Mesenchymal stem cell (in vitro differentiated cells and primary cell): ENCODE measurements at regions not wholly inside any gene's neighbourhood (a gene's known extent, or its start where the extent isn't known, plus 50 kb on each side); places are given as distances from the start of the nearest gene placed in this dataset.

ENCODE experiments used
- DNase-seq: peaks from one replicate; pipeline ENCODE4 v3.0.0-alpha.2; 2013
- H2AFZ ChIP-seq: one replicate; pipeline ENCODE4 v1.6.1; 2013; ENCODE audit warnings: low read depth, mild to moderate bottlenecking, control low read depth, inconsistent platforms, low read length, moderate library complexity
- H2AK5ac ChIP-seq: 2 replicates; pipeline ENCODE4 v1.6.1; 2013; ENCODE audit warnings: low read length, moderate library complexity, mild to moderate bottlenecking, inconsistent platforms; ENCODE audit not compliant: severe bottlenecking
- H2BK120ac ChIP-seq: one replicate; pipeline ENCODE4 v1.6.1; 2013; ENCODE audit warnings: low read depth, mild to moderate bottlenecking, inconsistent platforms, low read length, moderate library complexity
- H2BK12ac ChIP-seq, 2 experiments: one replicate each; pipeline ENCODE4 v1.6.1; 2013; ENCODE audit warnings: inconsistent platforms in 2 of 2, low read length in 2 of 2, mild to moderate bottlenecking in 2 of 2, moderate library complexity in 2 of 2, control low read depth in 1 of 2
- H2BK15ac ChIP-seq: one replicate; pipeline ENCODE4 v1.6.1; 2013; ENCODE audit warnings: mild to moderate bottlenecking, low read depth, inconsistent platforms; ENCODE audit not compliant: poor library complexity, severe bottlenecking
- H2BK5ac ChIP-seq: 2 replicates; pipeline ENCODE4 v1.6.1; 2013; ENCODE audit warnings: low read depth, mild to moderate bottlenecking, low read length, control low read depth, inconsistent platforms; ENCODE audit not compliant: poor library complexity, severe bottlenecking
- H3K14ac ChIP-seq, 2 experiments: one replicate each; pipeline ENCODE4 v1.6.1; 2013; ENCODE audit warnings: inconsistent platforms in 2 of 2, low read length in 2 of 2, control low read depth in 1 of 2, mild to moderate bottlenecking in 1 of 2, moderate library complexity in 1 of 2
- H3K18ac ChIP-seq, 2 experiments: one replicate each; pipeline ENCODE4 v1.6.1; 2013; ENCODE audit warnings: inconsistent platforms in 2 of 2, low read length in 2 of 2, control low read depth in 1 of 2, low read depth in 1 of 2, mild to moderate bottlenecking in 1 of 2
- H3K23ac ChIP-seq, 2 experiments: one replicate each; pipeline ENCODE4 v1.6.1; 2013; ENCODE audit warnings: inconsistent platforms in 2 of 2, low read length in 2 of 2, mild to moderate bottlenecking in 2 of 2, moderate library complexity in 2 of 2, control low read depth in 1 of 2
- H3K27ac ChIP-seq: 2 replicates; pipeline ENCODE4 v1.5.1; 2013; ENCODE audit warnings: mild to moderate bottlenecking, moderate library complexity, low read length, control low read depth, inconsistent platforms; ENCODE audit not compliant: poor library complexity, severe bottlenecking
- H3K27me3 ChIP-seq, 2 experiments: 2 replicates each; pipeline versions ENCODE4 v1.6.1 to v1.7.0; 2013; ENCODE audit warnings: low read length in 2 of 2, mild to moderate bottlenecking in 2 of 2, moderate library complexity in 2 of 2, control low read depth in 1 of 2, inconsistent platforms in 1 of 2; ENCODE audit not compliant: control insufficient read depth in 1 of 2, insufficient read depth in 1 of 2
- H3K36me3 ChIP-seq, 2 experiments: 2 replicates each; pipeline versions ENCODE4 v1.6.1 to v1.7.0; 2013; ENCODE audit warnings: low read length in 2 of 2, control low read depth in 1 of 2, inconsistent platforms in 1 of 2, low read depth in 1 of 2, mild to moderate bottlenecking in 1 of 2; ENCODE audit not compliant: insufficient read depth in 2 of 2, control insufficient read depth in 1 of 2
- H3K4ac ChIP-seq, 2 experiments: one replicate each; pipeline ENCODE4 v1.6.1; 2013; ENCODE audit warnings: inconsistent platforms in 2 of 2, low read length in 2 of 2, mild to moderate bottlenecking in 2 of 2, moderate library complexity in 2 of 2, control low read depth in 1 of 2, low read depth in 1 of 2
- H3K4me1 ChIP-seq: 2 replicates; pipeline ENCODE4 v1.6.1; 2013; ENCODE audit warnings: low read depth, low read length, control low read depth; ENCODE audit not compliant: control insufficient read depth, insufficient read depth
- H3K4me2 ChIP-seq: 2 replicates; pipeline ENCODE4 v1.6.1; 2013; ENCODE audit warnings: low read length, mild to moderate bottlenecking, inconsistent platforms; ENCODE audit not compliant: poor library complexity, severe bottlenecking
- H3K4me3 ChIP-seq, 2 experiments: 2 replicates each; pipeline versions ENCODE4 v1.5.1 to v1.7.0; 2013; ENCODE audit warnings: low read length in 2 of 2, mild to moderate bottlenecking in 2 of 2, control low read depth in 1 of 2, low read depth in 1 of 2; ENCODE audit not compliant: insufficient read depth in 1 of 2
- H3K79me1 ChIP-seq: replicated peaks from 2 replicates; pipeline ENCODE4 v1.6.1; 2013; ENCODE audit warnings: mild to moderate bottlenecking, control low read depth, low read length, inconsistent platforms; ENCODE audit not compliant: poor library complexity, severe bottlenecking
- H3K9ac ChIP-seq: 2 replicates; pipeline ENCODE4 v1.7.0; 2013; ENCODE audit warnings: mild to moderate bottlenecking, low read length, moderate library complexity
- H3K9me3 ChIP-seq: 2 replicates; pipeline ENCODE4 v1.7.0; 2013; ENCODE audit warnings: mild to moderate bottlenecking, low read length; ENCODE audit not compliant: control insufficient read depth
- H4K8ac ChIP-seq: one replicate; pipeline ENCODE4 v1.6.1; 2013; ENCODE audit warnings: inconsistent platforms, mild to moderate bottlenecking, low read length, moderate library complexity
- H4K91ac ChIP-seq: one replicate; pipeline ENCODE4 v1.6.1; 2013; ENCODE audit warnings: mild to moderate bottlenecking, low read length, inconsistent platforms
- WGBS: methylation state at CpG from one replicate; pipeline ENCODE4 v1.1.7; 2013; ENCODE audit warnings: mixed read lengths; 5-methylcytosine and 5-hydroxymethylcytosine counted together

DNA sequence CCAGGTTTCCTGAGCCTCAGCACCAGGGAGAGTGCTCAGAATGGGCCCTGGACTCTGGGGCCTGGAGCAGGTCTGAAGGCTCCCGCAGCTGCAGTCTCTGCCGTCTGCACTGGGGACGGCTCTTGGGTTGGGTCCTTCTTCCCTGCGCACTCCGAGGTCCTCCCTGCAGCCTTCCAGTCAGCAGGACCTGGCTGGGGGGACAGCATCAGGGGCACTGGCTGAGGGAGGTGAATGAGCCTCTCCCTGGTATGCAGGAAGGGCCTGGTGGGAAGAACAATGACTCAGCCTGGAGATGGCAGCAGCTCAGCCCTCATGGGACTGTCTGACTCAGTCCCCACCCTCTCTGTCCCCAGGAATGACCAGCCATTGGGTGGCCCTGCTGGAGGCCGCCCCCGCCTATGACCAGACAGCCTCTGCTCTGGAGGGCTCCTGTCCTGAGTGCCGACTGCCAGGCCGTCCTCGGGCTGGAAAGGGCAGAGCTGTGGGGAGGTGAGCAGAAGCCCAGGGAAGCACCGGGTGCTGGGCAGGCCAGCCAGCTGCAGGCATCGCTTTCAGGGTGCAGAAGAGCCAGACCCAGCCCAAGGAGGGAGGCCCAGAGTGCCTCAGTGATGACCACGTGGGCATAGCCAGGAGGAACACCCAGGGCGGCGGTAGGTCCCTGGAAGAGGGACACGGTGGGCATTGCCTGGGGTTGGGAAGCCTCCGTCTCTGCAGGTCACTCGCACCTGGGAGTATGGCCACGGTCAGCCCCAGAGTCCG lies 455.0 kb downstream of the BRD1 start:
- H3K4ac ChIP-seq: no peak overlapping the region
- WGBS: 70% methylated on average over 18 of the region's 20 CpGs
- H2AK5ac ChIP-seq: no peak overlapping the region
- H4K91ac ChIP-seq: no peak overlapping the region
- H3K27me3 ChIP-seq: no peaks in the 10 kb centered on the region
- no peak for DNase-seq
- H4K8ac ChIP-seq: no peak overlapping the region
- H2BK5ac ChIP-seq: no peak overlapping the region
- no peak overlapping the region for H2AFZ ChIP-seq
- no peaks in the 10 kb centered on the region for H3K9me3 ChIP-seq
- no peaks in the 10 kb centered on the region for H3K79me1 ChIP-seq
- no peak overlapping the region for H3K27ac ChIP-seq
- no peak overlapping the region for H3K4me3 ChIP-seq
- no peak overlapping the region for H3K23ac ChIP-seq
- H3K36me3 ChIP-seq: no peaks in the 10 kb centered on the region
- no peak overlapping the region for H3K4me2 ChIP-seq
- H3K18ac ChIP-seq: no peak overlapping the region
- no peak overlapping the region for H2BK120ac ChIP-seq
- no peak overlapping the region for H3K14ac ChIP-seq
- H2BK15ac ChIP-seq: no peak overlapping the region
- peaks cover 10% of the 10 kb centered on the region for H3K4me1 ChIP-seq
- H3K9ac ChIP-seq: no peak overlapping the region
- no peak overlapping the region for H2BK12ac ChIP-seq

DNA sequence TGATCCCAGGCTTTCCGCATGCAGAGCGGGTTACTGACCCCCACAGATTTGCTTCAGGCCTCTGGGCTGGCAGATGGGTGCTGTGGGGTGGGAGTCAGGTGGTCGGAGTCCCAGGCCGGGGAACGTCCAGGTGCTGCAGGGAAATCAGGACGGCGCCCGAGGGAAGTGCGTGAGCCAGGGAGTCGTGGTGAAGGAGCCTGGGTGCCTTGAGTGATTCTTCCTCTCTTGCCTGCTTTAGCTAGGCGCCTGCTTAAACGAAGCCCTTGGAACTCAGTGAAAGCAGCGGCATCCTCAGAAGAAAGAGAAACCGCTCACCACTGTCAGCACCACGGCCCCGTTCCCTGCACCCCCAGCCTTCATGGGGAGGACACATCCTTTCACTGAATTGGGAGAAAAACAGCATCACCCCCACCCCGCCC lies 455.6 kb downstream of the BRD1 start:
- no peak overlapping the region for H3K9ac ChIP-seq
- no peaks in the 10 kb centered on the region for H3K27me3 ChIP-seq
- no peak overlapping the region for H3K4me2 ChIP-seq
- no peak overlapping the region for H3K4me3 ChIP-seq
- no peak for DNase-seq
- no peak overlapping the region for H2BK5ac ChIP-seq
- H3K79me1 ChIP-seq: no peaks in the 10 kb centered on the region
- no peaks in the 10 kb centered on the region for H3K36me3 ChIP-seq
- no peak overlapping the region for H3K18ac ChIP-seq
- H4K8ac ChIP-seq: no peak overlapping the region
- peaks cover 12% of the 10 kb centered on the region for H3K4me1 ChIP-seq
- no peak overlapping the region for H4K91ac ChIP-seq
- H2BK120ac ChIP-seq: no peak overlapping the region
- no peak overlapping the region for H2BK15ac ChIP-seq
- no peak overlapping the region for H3K4ac ChIP-seq
- 75% methylated on average over 17 of the region's 17 CpGs for WGBS
- H3K27ac ChIP-seq: no peak overlapping the region
- H3K14ac ChIP-seq: no peak overlapping the region
- H3K9me3 ChIP-seq: no peaks in the 10 kb centered on the region
- H2AFZ ChIP-seq: no peak overlapping the region
- H2AK5ac ChIP-seq: no peak overlapping the region
- no peak overlapping the region for H3K23ac ChIP-seq
- H2BK12ac ChIP-seq: no peak overlapping the region

- Histone ChIP-seq H3K18ac (no peak overlapping the region), H4K8ac (no peak overlapping the region), H2AFZ (no peak overlapping the region)
Observed at GRCh38 chr22:49371325-49372110, 456.2 kb downstream of the BRD1 start.

GRCh38 chr22:49370627-49371301 lies 456.9 kb downstream of the BRD1 start:
- no peak for DNase-seq
- Histone ChIP-seq H3K4me2 (no peak overlapping the region), H3K36me3 (no peaks in the 10 kb centered on the region), H3K9me3 (no peaks in the 10 kb centered on the region), H3K14ac (no peak overlapping the region), H3K27me3 (no peaks in the 10 kb centered on the region), H2AFZ (no peak overlapping the region), H2BK12ac (no peak overlapping the region), H3K4ac (no peak overlapping the region), H2BK120ac (no peak overlapping the region), H4K8ac (no peak overlapping the region), H3K9ac (no peak overlapping the region), H3K27ac (no peak overlapping the region), H3K4me3 (no peak overlapping the region), H3K4me1 (peaks cover 12% of the 10 kb centered on the region), H2BK15ac (no peak overlapping the region), H4K91ac (no peak overlapping the region), H2BK5ac (no peak overlapping the region), H3K79me1 (no peaks in the 10 kb centered on the region), H3K18ac (no peak overlapping the region), H3K23ac (no peak overlapping the region), H2AK5ac (no peak overlapping the region)
- 90% methylated on average over 29 of the region's 29 CpGs for WGBS

More at GRCh38 chr22:49371325-49372110, 456.2 kb downstream of the BRD1 start:
- H2BK15ac ChIP-seq: no peak overlapping the region
- 85% methylated on average over 27 of the region's 27 CpGs for WGBS
- no peak overlapping the region for H2BK5ac ChIP-seq
- no peak overlapping the region for H3K9ac ChIP-seq
- H3K9me3 ChIP-seq: no peaks in the 10 kb centered on the region
- no peak overlapping the region for H3K4ac ChIP-seq
- H2AK5ac ChIP-seq: no peak overlapping the region
- no peak overlapping the region for H3K23ac ChIP-seq
- H3K27ac ChIP-seq: no peak overlapping the region
- no peak overlapping the region for H3K4me2 ChIP-seq
- no peak overlapping the region for H3K4me3 ChIP-seq
- H3K79me1 ChIP-seq: no peaks in the 10 kb centered on the region
- no peaks in the 10 kb centered on the region for H3K27me3 ChIP-seq
- no peak overlapping the region for H2BK12ac ChIP-seq
- DNase-seq: no peak
- H2BK120ac ChIP-seq: no peak overlapping the region
- no peak overlapping the region for H4K91ac ChIP-seq
- H3K14ac ChIP-seq: no peak overlapping the region
- H3K36me3 ChIP-seq: no peaks in the 10 kb centered on the region
- peaks cover 12% of the 10 kb centered on the region for H3K4me1 ChIP-seq
